HT1080 (cell line): ENCODE measurements at regions not wholly inside any gene's neighbourhood (a gene's known extent, or its start where the extent isn't known, plus 50 kb on each side); places are given as distances from the start of the nearest gene placed in this dataset.

ENCODE experiments used
- DNase-seq: peaks from one replicate; pipeline ENCODE4 v3.0.0-alpha.2; 2015; ENCODE audit warnings: low read depth

DNA sequence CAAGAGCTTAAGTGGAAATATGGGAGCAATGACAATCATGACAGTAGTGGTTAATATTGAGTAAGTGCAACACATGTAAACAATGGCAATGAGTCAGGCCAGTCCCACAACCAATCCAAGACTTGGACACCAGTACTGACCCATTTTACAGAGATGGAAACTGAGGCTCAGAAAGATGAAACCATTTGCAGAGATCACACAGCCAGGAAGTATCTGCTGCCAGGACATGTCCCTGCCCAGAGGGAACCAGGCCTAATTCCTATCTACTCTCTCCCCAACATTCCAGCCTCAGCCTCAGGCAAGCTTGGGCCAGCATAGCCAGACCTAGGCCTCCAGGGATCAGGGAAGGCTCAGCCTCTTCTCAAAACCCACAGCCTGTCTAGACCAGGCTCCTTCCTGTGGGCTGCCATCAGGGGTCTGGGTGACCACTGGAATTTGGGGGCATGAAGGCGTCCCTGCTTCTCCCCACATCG is 395.1 kb downstream of the MN1 start:
- DNase-seq, result no peak

- DNase-seq, result no peak
These were observed 394.1 kb downstream of the MN1 start for GRCh38 chr22:27407369-27407985.

GRCh38 chr22:27408068-27408467 is 393.5 kb downstream of the MN1 start:
- no peak for DNase-seq

GRCh38 chr22:27409299-27409698 is 392.3 kb downstream of the MN1 start:
- no peak for DNase-seq

GRCh38 chr22:27412866-27413445 is 388.6 kb downstream of the MN1 start:
- DNase-seq, result no peak

DNA sequence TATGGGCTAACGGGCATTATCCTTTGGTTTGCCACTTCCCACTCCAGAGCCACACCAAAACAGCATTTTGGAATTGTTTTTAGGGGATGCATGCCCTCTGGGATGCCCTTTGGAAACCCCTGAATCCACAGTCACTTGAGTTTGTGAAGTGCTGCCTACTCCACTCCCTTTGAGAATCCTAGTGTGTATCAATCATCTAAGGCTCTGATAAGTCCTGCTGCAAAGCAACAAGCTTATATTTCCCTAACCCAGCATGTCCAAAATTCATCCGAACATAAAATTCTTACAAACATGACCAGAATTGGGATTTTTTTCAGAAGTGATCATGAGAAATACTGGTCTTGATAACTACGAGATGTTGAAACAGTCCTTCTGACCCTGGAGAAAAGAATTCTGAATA is 387.9 kb downstream of the MN1 start:
- DNase-seq, result no peak

DNA sequence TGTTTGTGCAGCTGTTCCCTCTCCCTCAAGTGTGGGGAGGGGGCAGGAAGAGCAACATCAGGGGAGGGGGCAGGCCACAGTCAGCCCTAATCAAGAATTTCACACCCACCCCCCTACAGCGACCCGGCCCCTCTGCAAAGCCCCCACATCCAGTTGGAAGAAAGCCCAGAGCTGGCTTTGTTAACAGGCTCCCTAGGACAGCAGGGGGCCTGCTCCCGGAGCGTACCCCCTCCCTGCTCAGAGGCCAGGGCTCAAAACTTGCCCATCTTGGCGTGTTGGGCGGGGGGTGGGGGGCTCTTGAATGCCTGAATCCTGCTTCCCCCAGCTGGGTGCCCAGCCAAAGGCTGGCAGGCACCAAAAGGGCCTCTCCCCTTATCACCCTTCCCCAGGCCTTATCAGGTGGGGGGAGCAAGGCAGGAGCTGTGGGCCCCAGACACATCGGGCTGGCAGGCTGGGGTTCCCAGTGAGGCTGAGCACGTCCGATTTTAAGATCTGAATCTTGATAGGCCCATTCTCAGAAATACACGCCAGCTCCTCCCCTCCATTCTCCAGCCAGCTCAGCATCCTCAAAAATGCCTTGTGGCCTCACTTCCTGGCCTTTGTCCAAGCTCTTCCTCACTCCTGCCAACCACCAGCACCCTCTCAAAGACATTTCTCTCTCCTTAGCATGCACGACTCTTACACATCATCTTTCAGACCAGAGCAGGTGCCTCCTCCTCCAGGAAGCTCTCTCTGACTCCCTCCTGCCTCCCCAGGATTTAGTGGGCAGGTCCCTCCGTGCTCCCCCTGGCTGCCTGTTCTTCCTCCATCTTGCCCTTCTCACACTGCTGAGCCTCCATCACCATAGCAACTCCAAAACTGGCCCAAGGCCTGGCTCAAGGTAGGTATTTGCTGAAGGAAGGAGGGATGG is 384.8 kb downstream of the MN1 start:
- peak; percentile 88 for DNase-seq

- DNase-seq, result no peak
These were observed 384.1 kb downstream of the MN1 start for GRCh38 chr22:27417421-27417814.

- DNase-seq, result no peak
These were observed 383.3 kb downstream of the MN1 start for GRCh38 chr22:27418261-27418660.

DNA sequence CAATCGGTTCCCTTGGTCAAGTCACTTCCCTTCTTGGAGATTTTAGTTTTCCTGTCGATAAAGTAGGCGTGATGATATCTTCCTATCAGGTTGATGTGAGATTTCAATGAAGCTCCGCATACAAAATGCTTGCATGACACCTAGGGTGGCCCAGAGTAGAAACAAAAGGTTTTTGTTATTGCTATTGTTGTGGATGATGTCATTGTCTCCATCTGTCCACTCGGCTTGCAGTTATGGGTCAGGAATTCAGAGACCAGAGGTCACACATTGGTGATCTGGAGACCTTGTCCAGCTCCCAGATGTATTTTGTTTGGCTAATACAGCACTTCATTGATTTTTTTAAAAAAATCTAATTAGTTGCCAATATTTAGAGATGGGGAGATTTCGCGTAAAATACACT is 382.1 kb downstream of the MN1 start:
- no peak for DNase-seq

- no peak for DNase-seq
These were observed 381.2 kb downstream of the MN1 start for GRCh38 chr22:27420195-27420816.

GRCh38 chr22:27420817-27421361 is 380.7 kb downstream of the MN1 start:
- peak; percentile 80 for DNase-seq

- no peak for DNase-seq
These were observed 379.1 kb downstream of the MN1 start for GRCh38 chr22:27422442-27422841.

DNA sequence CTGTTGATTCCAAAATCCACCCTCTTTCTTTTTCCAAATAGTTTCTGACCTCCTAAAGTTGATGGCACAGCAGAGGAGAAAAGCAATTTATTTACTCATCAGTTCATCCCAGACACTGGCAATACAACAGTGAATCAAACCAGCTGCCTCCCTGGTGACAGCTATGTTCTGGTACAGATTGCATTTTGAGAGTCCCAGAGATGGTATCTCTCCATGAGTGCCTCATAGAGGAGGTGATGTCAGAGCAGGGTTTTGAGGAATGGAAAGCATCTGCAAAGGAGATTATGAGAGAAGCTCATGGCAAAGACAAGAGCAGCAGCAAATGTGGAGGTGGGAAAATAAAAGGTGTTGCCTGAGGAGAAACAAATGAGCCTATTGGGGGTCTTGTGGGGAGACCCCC is 377.2 kb downstream of the MN1 start:
- DNase-seq, result no peak

- DNase-seq, result no peak
These were observed 372.1 kb downstream of the MN1 start for GRCh38 chr22:27429476-27429875.

DNA sequence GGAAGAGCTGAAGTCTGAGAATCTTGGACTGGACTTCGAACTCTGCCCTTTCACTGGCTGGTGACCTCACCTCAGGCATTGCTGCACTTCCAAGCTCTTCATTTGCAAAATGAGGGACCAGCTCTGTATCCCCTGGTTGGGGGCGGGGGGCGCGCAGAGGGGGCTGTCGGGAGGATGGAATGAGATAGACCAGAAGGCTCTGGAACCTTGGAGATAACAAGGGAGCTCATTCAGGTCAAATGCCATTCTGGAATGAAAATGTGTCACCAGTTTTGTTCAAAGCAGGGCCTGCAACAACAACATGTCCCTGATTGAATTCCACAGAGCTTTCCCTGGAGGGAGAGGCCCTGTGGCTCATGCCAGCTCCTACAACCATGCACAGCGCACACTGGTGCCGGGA is 370.5 kb downstream of the MN1 start:
- no peak for DNase-seq

- DNase-seq, result peak; percentile 31
These were observed 369.7 kb downstream of the MN1 start for GRCh38 chr22:27431896-27432295.

DNA sequence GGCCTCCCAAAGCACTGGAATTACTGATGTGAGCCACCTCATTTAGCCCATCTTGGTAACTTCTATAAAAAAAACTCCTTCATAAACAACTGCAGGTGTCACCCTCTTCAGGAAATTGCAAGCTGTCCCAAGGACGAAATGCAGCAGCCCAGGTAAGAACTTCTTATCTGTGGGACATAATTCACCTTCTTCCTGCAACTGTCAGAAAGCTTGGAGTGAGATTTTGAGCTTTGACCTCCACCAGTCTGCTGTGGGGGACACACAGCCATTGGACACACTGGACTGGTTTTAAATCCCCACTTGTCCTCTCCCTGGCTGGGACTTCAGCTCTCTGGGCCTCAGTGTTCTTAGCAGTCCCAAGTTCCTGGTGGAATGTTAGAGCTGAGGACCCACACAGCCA is 368.5 kb downstream of the MN1 start:
- no peak for DNase-seq

GRCh38 chr22:27433585-27434190 is 367.9 kb downstream of the MN1 start:
- no peak for DNase-seq

GRCh38 chr22:27434898-27435297 is 366.7 kb downstream of the MN1 start:
- no peak for DNase-seq

DNA sequence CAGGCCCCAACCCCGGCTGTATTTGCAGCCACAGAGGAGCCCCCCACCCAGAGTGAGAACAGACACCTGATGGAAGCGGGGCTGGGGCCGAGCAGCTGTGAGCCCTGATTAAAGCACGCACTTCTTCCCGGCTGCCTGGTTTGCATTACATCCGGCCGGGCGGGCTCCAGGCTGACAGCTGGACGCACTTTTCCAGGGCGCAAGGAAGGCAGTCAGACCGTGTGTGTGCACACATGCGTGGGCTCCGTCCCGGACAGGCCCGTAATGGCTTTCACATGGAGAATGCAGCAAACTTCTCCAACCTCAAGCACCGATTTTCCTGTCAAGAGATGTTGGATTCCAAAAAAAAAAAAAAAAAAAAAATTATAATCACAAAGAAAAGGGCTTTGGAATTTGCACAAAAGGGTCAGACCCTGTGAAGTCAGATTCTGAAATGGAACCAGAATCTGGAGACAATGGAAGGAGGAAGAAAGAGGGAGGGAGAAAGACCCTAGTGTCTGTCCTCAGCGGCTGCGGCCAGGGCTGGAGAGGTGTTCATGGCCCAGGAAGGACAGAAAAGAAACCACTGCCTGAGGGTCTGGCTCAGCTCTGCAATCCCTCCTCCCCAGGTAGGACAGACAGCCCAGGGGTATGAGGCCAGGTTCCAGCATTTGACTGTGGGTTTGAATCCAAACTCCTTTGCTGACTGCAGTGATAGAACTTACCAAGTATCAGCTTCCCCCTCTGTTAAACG is 365.5 kb downstream of the MN1 start:
- DNase-seq, result no peak
